ENCODE measurements at regions not wholly inside any gene's neighbourhood (a gene's known extent, or its start where the extent isn't known, plus 50 kb on each side); places are given as distances from the start of the nearest gene placed in this dataset.

- no peak overlapping the region for H3K27ac ChIP-seq (ENCODE audit: low read depth, low read length)
- H3K36me3 ChIP-seq (ENCODE audit: low read length), result no peaks in the 10 kb centered on the region
- no peaks in the 10 kb centered on the region for H3K27me3 ChIP-seq (ENCODE audit: low read length)
- no peaks in the 10 kb centered on the region for H3F3A ChIP-seq (ENCODE audit: insufficient read depth)
- H3K9me3 ChIP-seq (ENCODE audit: insufficient read depth, low read length), result no peaks in the 10 kb centered on the region
- no peaks in the 10 kb centered on the region for H3K9me2 ChIP-seq (replicated peaks; ENCODE audit: insufficient read depth, low read length)
- H2AFZ ChIP-seq (ENCODE audit: low read depth, low read length, severe bottlenecking), result no peak overlapping the region
- TF ChIP-seq CTCF (IDR thresholded peaks at IDR 0.05; ENCODE audit: insufficient read depth, low read length, poor library complexity, severe bottlenecking), result no peak
- TF ChIP-seq EZH2phosphoT487 (conservative IDR thresholded peaks at IDR 0.05; ENCODE audit: low read length), result no peak
- H4K20me1 ChIP-seq (ENCODE audit: low read depth, low read length), result no peaks in the 10 kb centered on the region
- H3K4me3 ChIP-seq (ENCODE audit: insufficient read depth, low read length, poor library complexity, severe bottlenecking), result no peak overlapping the region
- no peaks in the 10 kb centered on the region for H3K79me2 ChIP-seq (ENCODE audit: insufficient read depth, low read length)
- H3K4me2 ChIP-seq (ENCODE audit: low read depth, low read length, poor library complexity, severe bottlenecking), result no peak overlapping the region
- no peak overlapping the region for H3K9ac ChIP-seq (ENCODE audit: low read length)
These were observed 510.1 kb downstream of the TXNL1 start for GRCh38 chr18:56128153-56128791.

- no peaks in the 10 kb centered on the region for H3K79me2 ChIP-seq (ENCODE audit: insufficient read depth, low read length)
- no peaks in the 10 kb centered on the region for H3K9me3 ChIP-seq (ENCODE audit: insufficient read depth, low read length)
- no peak overlapping the region for H2AFZ ChIP-seq (ENCODE audit: low read depth, low read length, severe bottlenecking)
- no peaks in the 10 kb centered on the region for H3F3A ChIP-seq (ENCODE audit: insufficient read depth)
- H4K20me1 ChIP-seq (ENCODE audit: low read depth, low read length), result no peaks in the 10 kb centered on the region
- H3K27ac ChIP-seq (ENCODE audit: low read depth, low read length), result no peak overlapping the region
- no peaks in the 10 kb centered on the region for H3K9me2 ChIP-seq (replicated peaks; ENCODE audit: insufficient read depth, low read length)
- no peak overlapping the region for H3K4me3 ChIP-seq (ENCODE audit: insufficient read depth, low read length, poor library complexity, severe bottlenecking)
- H3K27me3 ChIP-seq (ENCODE audit: low read length), result no peaks in the 10 kb centered on the region
- TF ChIP-seq CTCF (IDR thresholded peaks at IDR 0.05; ENCODE audit: insufficient read depth, low read length, poor library complexity, severe bottlenecking) (no peak), EZH2phosphoT487 (conservative IDR thresholded peaks at IDR 0.05; ENCODE audit: low read length) (no peak)
- no peaks in the 10 kb centered on the region for H3K36me3 ChIP-seq (ENCODE audit: low read length)
- H3K4me2 ChIP-seq (ENCODE audit: low read depth, low read length, poor library complexity, severe bottlenecking), result no peak overlapping the region
- H3K9ac ChIP-seq (ENCODE audit: low read length), result no peak overlapping the region
These were observed 510.9 kb downstream of the TXNL1 start for GRCh38 chr18:56127322-56128099.

GRCh38 chr18:56124186-56124585 lies 514.2 kb downstream of the TXNL1 start:
- Histone ChIP-seq H3K27ac (ENCODE audit: low read depth, low read length) (no peak overlapping the region), H4K20me1 (ENCODE audit: low read depth, low read length) (no peaks in the 10 kb centered on the region), H3K9me3 (ENCODE audit: insufficient read depth, low read length) (no peaks in the 10 kb centered on the region), H3K27me3 (ENCODE audit: low read length) (no peaks in the 10 kb centered on the region), H3K9ac (ENCODE audit: low read length) (no peak overlapping the region), H3K36me3 (ENCODE audit: low read length) (no peaks in the 10 kb centered on the region), H3K79me2 (ENCODE audit: insufficient read depth, low read length) (no peaks in the 10 kb centered on the region), H3F3A (ENCODE audit: insufficient read depth) (no peaks in the 10 kb centered on the region), H2AFZ (ENCODE audit: low read depth, low read length, severe bottlenecking) (no peak overlapping the region), H3K9me2 (replicated peaks; ENCODE audit: insufficient read depth, low read length) (no peaks in the 10 kb centered on the region), H3K4me2 (ENCODE audit: low read depth, low read length, poor library complexity, severe bottlenecking) (no peak overlapping the region), H3K4me3 (ENCODE audit: insufficient read depth, low read length, poor library complexity, severe bottlenecking) (no peak overlapping the region)
- no peak for TF ChIP-seq CTCF (IDR thresholded peaks at IDR 0.05; ENCODE audit: insufficient read depth, low read length, poor library complexity, severe bottlenecking)
- no peak for TF ChIP-seq EZH2phosphoT487 (conservative IDR thresholded peaks at IDR 0.05; ENCODE audit: low read length)

Measured in SU-DHL-6 (cell line).